ENCODE measurements at regions not wholly inside any gene's neighbourhood (a gene's known extent, or its start where the extent isn't known, plus 50 kb on each side); places are given as distances from the start of the nearest gene placed in this dataset.
"Not testable (repeated sequence)": the region's sequence is repeated elsewhere in the genome, so short reads cannot be mapped to it uniquely, and the experiment has no call there.

- ATAC-seq, result no peak
- intact Hi-C loops (cut with DNase I; ENCODE audit: low total_unique reads), result no loop called here
- Histone ChIP-seq H3K36me3 (no peaks in the 10 kb centered on the region), H3K4me3 (no peak overlapping the region), H3K27me3 (no peaks in the 10 kb centered on the region), H3K9me3 (no peaks in the 10 kb centered on the region), H3K4me1 (no peaks in the 10 kb centered on the region), H3K27ac (no peak overlapping the region)
- no peak for DNase-seq
- in situ Hi-C loops (cut with MboI; ENCODE audit: low sequenced_read_pairs in 4 of 4), result no loop called here
- TF ChIP-seq CTCF (IDR thresholded peaks at IDR 0.05 in 4 of 5, conservative IDR thresholded peaks at IDR 0.05 in 1 of 5), result no peak
- no peak for TF ChIP-seq POLR2A (IDR thresholded peaks at IDR 0.05)
Observed at GRCh38 chr5:102069974-102070373, 226.1 kb downstream of the SLCO4C1 start.

GRCh38 chr5:102068870-102069269, 227.2 kb downstream of the SLCO4C1 start:
- intact Hi-C loops (cut with DNase I; ENCODE audit: low total_unique reads), result no loop called here
- Histone ChIP-seq H3K36me3 (no peaks in the 10 kb centered on the region), H3K9me3 (no peaks in the 10 kb centered on the region), H3K4me3 (no peak overlapping the region), H3K27ac (no peak overlapping the region), H3K27me3 (no peaks in the 10 kb centered on the region), H3K4me1 (no peaks in the 10 kb centered on the region)
- ATAC-seq (no peak), DNase-seq (no peak)
- in situ Hi-C loops (cut with MboI; ENCODE audit: low sequenced_read_pairs in 4 of 4), result no loop called here
- no peak for TF ChIP-seq CTCF (IDR thresholded peaks at IDR 0.05 in 4 of 5, conservative IDR thresholded peaks at IDR 0.05 in 1 of 5)
- no peak for TF ChIP-seq POLR2A (IDR thresholded peaks at IDR 0.05)

GRCh38 chr5:102049517-102049916, 246.6 kb downstream of the SLCO4C1 start:
- ATAC-seq, result no peak
- no peak for TF ChIP-seq CTCF (IDR thresholded peaks at IDR 0.05 in 4 of 5, conservative IDR thresholded peaks at IDR 0.05 in 1 of 5)
- TF ChIP-seq POLR2A (IDR thresholded peaks at IDR 0.05), result no peak
- H3K4me1 ChIP-seq, result no peaks in the 10 kb centered on the region
- no peak for DNase-seq
- no peaks in the 10 kb centered on the region for H3K27me3 ChIP-seq
- intact Hi-C loops (cut with DNase I; ENCODE audit: low total_unique reads) (no loop called here), in situ Hi-C loops (cut with MboI; ENCODE audit: low sequenced_read_pairs in 4 of 4) (no loop called here)
- no peaks in the 10 kb centered on the region for H3K36me3 ChIP-seq
- no peak overlapping the region for H3K4me3 ChIP-seq
- H3K27ac ChIP-seq, result no peak overlapping the region
- H3K9me3 ChIP-seq, result no peaks in the 10 kb centered on the region

GRCh38 chr5:102048940-102049339, 247.1 kb downstream of the SLCO4C1 start:
- no peaks in the 10 kb centered on the region for H3K4me1 ChIP-seq
- no peak for TF ChIP-seq POLR2A (IDR thresholded peaks at IDR 0.05)
- no peak for TF ChIP-seq CTCF (IDR thresholded peaks at IDR 0.05 in 4 of 5, conservative IDR thresholded peaks at IDR 0.05 in 1 of 5)
- no peak for ATAC-seq
- H3K27me3 ChIP-seq, result no peaks in the 10 kb centered on the region
- H3K9me3 ChIP-seq, result no peaks in the 10 kb centered on the region
- DNase-seq, result no peak
- no peak overlapping the region for H3K4me3 ChIP-seq
- no peaks in the 10 kb centered on the region for H3K36me3 ChIP-seq
- intact Hi-C loops (cut with DNase I; ENCODE audit: low total_unique reads) (no loop called here), in situ Hi-C loops (cut with MboI; ENCODE audit: low sequenced_read_pairs in 4 of 4) (no loop called here)
- no peak overlapping the region for H3K27ac ChIP-seq

- H3K4me1 ChIP-seq; H3K27me3 ChIP-seq; DNase-seq; H3K36me3 ChIP-seq; H3K27ac ChIP-seq; H3K4me3 ChIP-seq; H3K9me3 ChIP-seq; intact Hi-C loops (cut with DNase I; ENCODE audit: low total_unique reads); in situ Hi-C loops (cut with MboI; ENCODE audit: low sequenced_read_pairs in 4 of 4); ATAC-seq: not testable (repeated sequence)
Observed at GRCh38 chr5:102047073-102047472, 249.0 kb downstream of the SLCO4C1 start.
